ENCODE measurements at regions not wholly inside any gene's neighbourhood (a gene's known extent, or its start where the extent isn't known, plus 50 kb on each side); places are given as distances from the start of the nearest gene placed in this dataset.

DNA sequence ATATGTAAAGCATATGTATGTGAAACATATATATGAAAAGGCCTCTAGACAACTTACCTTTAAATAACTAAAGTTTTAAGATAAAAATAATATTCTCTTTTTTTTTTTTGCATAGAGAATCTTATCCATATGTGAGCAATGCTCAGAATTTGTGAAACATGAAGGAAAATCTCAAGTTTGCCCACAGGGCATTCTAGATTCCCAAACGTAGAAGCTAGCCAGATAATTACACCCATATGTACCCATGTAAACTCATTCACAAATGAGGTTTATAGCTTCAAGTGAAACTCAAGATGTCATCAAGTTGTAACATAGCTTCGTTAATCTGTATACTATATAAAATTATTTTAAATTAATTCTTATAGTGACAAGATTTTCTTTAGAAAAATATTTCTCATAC lies 537.3 kb upstream of the NR2F2 start:
- DNase-seq, result peak; percentile 8

DNA sequence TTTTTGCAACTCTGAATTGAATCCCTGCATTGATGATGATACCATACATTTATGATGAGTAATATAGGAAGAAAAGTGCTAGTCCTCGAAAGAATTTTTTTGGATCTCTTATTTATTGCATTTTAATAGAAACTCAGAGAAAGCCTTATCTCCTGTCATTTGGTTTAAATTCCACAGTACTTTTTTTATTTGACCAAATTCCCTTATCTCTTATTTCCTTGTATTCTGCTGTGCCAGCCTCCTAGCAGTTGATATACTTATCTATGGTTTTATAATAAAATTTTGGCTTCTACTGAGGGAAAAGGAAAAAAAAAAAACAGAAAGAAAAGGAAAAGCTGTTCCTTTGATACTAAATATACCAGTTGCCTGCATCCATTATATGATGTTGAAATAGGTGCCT lies 535.1 kb upstream of the NR2F2 start:
- DNase-seq, result peak; percentile 4

DNA sequence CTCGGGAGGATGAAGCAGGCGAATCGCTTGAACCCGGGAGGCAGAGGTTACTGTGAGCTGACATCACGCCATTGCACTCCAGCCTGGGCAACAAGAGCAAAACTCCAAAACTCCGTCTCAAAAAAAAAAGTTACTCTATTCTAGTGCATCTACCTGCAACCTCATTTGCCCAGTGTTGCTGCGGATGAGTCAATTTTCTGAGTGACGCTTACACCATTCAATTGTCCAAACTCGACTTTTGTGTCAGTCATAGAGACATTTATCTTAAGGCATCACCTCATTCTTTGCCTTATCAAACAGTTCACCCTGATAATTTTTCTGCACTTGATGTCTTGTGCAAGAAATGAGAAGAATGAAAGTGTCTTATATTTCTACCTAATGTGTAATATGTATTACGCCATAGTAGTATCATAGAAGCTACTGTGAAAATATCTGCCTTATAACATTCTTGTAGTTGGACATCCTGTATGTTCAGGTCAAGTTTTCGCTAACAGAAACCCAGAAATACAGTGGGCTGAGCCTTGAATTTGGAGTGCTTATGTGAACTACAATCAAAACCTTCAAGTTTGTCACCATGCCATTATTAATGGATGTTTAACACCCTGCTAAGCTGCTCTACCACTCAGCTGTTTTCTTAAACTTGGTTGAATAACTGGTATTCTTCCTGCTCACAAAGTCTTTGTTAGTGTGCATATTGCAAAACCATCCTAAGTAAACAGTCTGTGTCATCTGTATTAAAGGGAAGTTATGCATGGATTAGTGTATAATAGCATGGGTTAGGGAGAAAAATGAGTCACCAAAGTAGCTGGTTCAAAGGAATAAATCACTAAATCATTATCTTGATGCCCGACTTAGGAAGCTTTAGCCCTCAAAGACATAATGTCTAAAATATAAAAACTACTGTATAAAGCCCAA lies 531.0 kb upstream of the NR2F2 start:
- peak; percentile 72 for DNase-seq

DNA sequence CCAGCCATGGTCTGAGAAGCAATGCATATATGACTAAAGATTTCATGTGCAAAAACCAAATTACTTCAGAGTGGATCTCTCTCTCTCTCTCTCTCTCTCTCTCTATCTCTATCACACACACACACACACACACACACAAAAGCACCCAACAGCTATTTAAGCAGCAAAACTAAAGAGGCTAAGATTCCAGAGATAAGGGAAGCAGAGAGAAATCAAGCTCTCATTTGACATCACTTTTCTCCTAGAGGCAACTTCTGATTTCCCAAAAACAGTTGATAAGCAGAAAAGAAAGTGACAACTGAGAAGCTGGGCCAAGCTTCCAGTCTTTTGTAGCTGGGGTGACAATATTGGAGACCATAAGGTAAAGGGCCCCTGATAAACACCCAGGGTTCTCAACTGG lies 526.0 kb upstream of the NR2F2 start:
- DNase-seq, result no peak

DNA sequence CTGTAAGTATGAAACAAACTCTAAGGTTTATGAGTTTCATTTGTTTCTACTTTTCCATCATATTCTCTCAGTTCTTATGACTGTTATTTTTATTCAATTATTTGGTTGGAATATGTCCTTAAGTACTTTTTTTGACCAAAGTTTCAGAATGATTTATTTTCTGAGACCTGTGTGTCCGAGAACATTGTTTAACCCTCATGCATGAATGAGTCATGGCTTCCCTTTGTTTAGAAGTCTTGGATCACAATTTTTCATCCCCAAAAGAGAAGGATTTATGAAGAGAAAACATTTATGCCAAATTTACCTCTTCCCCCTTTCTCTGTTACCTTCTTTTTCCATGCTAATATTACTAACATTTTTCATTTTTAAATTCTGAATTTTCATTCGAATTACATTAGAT lies 518.0 kb upstream of the NR2F2 start:
- peak; percentile 37 for DNase-seq

DNA sequence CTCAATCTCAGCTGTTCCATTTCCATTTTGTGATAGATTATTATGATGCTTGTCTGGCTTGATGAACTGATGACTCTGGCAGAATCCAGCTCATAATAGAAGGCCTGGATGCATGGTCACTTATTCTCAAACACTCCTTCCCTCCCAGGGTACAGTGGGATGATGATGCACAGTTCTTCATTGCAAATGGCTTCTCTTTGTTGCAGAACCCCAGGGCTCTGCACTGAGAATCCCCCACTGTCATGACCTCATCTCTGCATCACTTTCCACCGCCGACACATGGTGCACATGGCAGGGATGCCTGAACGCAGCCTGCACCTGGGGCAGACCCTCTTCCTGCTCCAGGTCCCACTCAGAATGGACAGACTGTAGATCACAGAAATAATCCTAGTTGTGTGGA lies 515.6 kb upstream of the NR2F2 start:
- DNase-seq, result no peak

DNA sequence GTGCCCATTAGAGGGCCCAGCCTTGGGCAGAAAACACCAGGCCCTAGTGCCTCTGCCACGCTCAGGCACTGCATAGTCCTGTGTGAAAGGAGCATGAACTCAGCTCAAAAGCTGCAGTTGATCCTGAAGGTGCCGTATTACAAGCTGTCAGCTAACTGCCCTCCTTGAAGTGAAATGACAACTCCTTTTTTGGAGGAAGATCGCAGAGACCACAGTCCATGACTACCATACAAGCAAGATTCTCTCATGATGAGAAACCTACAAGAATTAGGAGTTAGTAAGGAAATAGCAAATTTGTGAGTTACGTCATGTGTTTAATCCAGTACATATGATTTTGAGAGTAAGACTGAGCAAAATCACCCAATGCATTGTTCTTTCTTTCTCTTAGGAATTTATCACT lies 513.9 kb upstream of the NR2F2 start:
- peak; percentile 62 for DNase-seq

DNA sequence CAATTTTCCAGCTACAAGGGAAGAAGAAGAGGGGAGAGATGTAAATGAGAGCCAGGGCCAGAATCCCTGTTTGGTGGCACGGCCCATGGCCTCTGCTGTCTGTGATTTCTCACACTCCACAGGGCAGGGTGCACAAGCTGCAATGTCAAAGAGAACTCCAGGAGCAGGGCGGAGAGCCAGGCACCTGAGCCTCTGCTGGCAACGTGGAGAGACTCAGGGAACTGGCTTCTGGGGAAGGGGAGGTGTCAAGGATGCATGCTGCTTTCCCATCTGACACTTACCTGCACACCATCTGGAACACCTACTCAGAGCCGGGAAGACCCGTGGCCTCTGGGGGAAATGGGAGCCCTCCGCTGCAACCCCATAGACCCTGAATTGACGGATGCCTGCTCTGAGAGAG lies 507.5 kb upstream of the NR2F2 start:
- DNase-seq, result no peak

DNA sequence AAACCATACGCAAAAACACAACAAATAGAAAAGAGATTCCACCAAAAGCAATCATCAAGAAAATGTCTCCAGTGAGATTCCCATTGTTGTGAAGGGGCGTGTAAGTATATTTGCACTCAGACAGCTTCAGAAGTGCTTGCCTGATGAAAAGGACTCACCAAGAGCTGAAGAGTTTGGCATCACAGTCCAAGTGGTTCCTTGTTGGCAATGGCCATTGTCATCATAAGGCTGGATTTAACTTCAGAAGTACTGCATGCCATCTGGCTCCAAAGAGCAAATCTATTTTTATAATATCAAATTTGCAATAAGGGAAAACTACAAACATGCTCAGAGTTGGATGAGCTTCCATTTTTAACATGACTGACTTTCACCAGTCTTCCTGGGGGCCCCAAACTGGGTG lies 505.3 kb upstream of the NR2F2 start:
- no peak for DNase-seq

DNA sequence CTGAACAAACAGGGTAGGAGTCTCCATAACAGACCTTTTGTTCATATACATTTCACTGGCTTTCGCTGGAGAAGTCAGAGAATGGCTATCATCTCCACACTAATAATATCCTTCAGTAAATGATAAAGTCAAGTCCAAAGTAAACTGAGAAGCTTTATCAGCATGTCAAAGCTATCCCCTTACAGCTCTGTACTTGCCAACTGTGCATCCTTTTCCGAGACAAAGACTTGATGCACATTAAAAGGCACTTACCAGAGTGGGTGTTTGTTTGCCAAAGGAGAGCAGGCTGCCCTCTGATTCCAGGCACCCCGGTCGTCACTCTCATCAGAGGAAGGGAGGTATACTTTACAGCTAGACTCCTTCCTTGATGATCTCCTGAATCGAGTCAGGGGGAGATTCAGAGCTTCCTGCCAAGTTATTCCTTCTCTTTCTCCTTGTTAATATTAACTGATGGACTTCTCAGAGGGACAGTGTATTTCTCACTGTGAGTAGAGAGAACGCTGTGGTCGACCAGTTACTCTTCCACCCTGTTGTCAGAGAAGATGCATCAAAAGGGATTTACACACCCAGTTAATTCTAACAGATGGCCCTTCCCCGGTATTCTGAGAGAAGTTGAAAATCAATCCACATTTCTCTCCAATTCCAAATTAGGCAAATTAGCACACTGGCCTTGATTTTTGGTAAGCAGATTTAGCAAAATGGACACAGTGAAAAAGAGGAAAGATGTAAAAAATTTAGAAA lies 504.7 kb upstream of the NR2F2 start:
- DNase-seq, result no peak

DNA sequence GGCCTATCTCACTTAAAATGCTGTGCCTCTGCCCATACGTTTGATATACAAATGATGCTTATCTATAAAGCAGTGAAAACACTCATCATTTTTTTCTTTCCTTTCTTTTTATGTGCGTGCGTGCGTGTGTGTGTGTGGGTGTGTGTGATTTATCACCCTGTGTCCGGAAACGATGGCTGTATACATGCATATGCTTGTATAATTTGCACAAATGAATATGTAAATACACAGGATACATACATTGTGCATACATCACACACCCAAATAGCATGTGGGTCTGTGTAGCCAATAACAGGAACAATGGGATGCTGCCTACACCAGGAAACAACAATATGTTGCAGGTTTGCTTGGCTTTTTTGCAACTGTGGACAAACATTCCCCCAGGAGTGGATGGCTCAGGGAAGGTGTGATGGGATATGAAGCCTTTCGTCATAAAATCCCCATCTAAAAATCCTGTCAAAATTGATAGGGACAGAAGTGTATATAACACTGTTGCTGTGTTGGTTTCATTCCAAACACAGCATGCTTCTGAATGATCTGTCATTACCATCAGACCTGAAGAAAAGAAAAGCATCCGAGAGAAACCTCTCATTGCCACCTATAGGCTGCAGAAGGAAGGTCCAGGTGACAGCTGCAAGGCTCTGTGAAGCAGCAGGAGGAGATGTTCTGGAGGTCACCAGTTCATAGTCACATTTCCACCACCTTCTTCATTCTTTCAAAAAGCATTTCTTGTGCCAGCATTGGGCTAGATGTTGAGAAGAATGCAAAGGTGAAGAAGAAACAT lies 503.9 kb upstream of the NR2F2 start:
- no peak for DNase-seq

DNA sequence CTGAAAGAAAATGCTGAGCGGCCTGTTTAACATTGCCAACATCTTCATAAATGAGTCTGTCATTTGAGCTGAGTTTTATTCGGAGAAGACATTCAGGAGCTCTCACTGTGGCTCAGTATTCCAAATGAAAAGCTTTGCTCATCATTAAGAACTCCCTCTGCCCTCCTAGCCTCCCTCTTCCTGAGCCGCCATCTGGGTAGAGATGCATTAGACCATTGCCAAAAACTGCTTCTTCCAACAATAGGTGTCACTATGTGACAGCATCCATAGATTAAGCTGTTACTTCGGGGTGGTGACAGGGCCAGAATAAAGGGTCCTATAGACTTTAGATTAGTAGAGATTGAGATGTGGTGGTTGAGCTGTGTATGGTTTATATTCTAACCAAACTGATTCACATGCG lies 501.4 kb upstream of the NR2F2 start:
- no peak for DNase-seq

DNA sequence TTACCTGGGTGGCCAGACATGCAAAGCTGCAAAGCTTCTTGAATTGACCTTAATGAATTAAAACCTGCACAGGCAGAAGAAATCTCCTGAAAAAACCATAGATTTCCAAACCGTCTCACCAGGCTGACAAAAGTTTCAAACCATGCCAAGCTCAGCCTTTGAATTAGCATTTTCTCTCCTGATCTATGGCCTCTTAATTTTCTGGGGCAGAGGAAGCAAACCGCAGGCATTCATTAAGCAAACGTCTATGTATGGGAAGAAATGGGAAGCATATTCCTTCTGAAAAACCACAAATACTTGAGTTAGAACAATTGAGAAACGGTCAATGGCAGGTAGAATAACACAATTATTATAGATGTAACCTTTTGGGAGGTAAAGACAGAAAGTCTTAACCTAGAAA lies 500.2 kb upstream of the NR2F2 start:
- no peak for DNase-seq

DNA sequence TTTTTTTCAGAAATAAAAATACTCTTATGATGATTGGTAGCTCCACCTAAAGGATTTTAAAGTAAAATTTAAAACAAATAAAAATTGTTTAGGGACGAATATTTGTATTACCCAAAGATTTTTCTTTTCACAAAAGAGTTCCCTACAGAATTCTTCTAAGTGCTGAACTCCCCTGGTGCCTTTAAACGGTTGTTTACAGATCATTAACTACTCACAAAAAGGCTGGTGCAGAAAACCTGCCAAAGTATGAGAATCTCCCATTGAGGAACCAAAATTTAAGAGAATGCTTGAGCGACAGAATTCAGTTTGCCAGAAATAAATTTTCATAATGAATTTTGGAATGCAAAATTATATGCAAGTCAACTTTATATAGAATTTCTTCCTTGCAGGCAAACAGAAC lies 497.8 kb upstream of the NR2F2 start:
- DNase-seq, result no peak

DNA sequence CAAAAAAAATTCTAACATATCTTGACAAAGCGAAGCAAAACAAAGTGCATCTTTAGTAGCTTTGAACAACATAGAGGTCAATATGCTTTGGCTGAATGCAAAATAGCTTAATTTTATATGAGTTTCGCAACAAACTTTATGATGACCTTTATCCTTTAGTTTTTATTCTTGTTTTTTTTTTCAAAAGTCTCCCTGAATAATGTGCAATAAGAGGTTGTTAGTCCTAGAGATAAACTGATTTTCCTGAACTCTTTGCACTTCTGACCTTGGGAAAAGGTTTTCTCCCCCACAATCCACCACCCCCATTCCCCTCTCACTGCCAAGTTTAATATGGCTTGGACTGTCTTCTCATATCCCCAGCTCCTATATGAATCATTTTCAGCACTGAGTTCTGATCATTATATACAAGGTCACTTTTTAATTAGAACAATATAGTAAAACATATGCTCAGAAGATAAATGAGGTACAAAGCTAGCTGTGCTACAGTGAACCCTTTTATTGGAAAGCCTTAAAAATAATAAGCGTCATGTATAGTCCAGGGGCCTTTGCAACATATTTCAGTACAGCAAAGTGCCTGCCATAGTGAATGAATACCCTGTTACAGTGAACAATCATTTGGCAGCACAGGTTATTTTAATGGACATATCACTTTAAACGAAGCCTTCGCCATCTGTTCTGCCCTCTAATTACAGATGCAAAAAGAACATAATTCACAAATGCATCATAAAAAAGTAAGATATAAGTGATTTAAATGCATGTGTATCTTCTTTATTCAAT lies 496.3 kb upstream of the NR2F2 start:
- no peak for DNase-seq

DNA sequence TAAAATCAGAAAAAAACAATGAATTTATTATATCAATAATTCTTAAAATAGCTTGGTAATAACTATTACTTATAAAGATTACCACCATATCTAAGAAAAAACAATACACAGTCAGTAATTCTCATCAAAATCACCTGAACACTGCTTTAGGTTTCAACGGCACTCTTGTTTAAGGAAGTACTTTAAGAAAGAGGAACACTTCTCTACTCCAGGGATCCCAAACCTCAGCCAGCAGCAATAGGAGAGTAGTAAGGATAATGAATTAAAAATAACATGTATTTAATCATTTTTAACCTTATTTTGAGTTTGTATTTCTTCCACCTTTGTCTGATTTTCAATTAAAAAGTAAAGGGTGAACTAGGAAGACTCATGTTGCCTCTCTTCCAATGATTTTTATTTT lies 494.0 kb upstream of the NR2F2 start:
- DNase-seq, result no peak

DNA sequence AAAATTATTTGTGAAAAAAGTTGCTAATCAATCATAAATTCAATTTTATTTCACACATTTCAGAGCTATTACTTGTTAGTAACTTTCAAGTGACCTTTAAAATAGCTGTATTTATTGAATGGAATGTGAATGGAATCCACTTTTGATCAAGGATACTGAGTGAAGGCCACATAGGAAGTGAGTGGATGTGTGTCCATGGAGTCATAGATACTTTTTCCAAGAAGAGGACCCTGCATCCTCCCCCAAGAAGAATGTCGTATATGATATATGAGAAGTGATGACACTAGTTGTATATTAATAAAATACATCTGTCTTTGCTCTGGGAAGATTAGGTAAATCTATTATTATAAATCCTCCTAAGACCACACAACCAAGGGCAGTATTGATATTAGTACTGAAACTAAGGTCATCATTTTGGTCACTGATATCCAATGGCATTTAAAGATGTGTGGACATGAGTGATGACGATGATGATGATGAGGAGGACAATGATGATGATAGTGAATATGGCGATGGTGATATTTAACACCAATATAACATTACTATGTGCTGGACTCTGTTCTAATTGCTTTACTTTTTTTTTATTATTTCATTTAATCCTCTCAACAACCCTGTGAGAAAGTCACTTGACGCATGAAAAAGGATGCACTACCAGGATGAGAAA lies 493.0 kb upstream of the NR2F2 start:
- no peak for DNase-seq

DNA sequence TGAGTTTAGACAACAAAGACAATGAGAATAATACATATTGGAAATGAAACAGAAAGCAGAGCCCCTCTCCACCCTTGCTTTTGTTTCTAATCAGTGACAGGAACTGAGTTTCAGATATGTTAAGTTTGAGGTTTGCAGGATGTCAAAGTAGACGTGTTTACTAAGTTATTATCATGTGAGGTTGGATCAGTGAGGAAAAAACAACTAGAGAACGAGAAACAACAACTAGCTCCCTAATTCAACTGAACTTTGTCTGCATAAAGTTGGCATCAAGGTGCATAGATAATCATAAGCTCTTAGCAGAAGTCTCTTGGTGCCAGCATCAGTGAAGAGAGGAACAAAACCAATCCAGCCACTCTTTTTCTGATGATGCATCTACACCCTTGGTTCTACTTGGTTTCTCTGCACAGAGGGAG lies 491.1 kb upstream of the NR2F2 start:
- DNase-seq, result no peak

DNA sequence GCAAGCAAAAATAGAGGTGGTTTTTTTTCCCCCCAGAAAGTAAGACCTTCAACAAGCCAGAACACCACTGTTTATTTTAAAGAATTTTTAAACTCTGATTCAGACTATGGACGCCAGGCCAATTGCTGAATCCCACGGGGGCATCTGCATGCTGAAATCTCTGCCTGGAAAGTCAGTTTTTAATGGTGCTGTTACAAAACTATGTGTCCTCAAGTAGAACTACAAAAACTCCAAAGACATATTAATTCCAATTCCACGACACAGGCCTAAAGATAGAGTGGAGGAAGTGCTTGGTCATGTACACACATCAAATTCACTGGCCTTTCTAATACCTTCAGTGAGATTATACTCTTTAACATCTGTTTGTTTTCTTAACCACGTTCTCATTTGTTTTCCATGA lies 490.5 kb upstream of the NR2F2 start:
- DNase-seq, result peak; percentile 81

DNA sequence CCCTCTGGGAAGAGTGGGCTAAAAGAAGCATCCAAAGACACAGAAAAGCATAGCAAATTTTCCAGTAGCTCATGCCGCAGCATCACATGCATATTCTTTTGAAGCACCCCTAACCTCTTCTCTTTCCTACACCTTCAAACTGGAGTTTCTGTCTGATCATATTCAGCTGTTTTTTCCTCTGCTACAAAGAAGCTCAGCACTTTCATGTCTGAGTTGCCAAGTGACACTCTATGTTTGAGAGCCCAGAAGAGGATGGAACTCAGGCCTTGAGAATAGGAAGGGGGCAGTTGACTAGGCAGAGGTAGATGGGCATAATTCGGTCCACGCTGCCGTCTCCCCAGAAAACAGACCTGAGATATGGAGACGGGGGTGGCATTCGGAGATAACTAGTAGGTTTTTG lies 489.6 kb upstream of the NR2F2 start:
- no peak for DNase-seq

DNA sequence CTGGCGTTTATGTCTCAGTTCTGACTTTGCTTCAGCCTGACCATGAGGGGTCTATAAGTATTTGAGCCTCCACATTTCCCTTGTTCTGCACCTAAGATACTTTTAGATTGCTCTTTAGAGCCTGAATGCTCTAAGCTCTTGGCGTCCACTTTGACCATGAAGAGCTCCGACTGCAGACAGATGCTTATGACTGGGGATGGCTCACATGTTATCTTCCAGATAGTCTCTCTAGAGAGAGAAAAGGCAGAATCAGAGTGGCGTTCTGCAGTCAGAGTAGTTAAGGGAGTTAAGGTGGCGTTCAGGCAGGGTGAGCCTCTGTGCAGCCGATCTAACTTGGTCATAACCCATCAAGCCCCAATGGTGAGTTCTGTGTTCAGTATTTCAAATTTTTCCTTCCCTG lies 487.9 kb upstream of the NR2F2 start:
- no peak for DNase-seq
